AG04450 (cell line): ENCODE measurements at regions not wholly inside any gene's neighbourhood (a gene's known extent, or its start where the extent isn't known, plus 50 kb on each side); places are given as distances from the start of the nearest gene placed in this dataset.

Experiments
- CTCF ChIA-PET: fragments of 300-600, 350-600 bp; formaldehyde crosslinking; extraction: SDS; loops from one replicate; lab custom pipeline; 2022; ENCODE audit warnings: antibody characterized with exemption, inconsistent platforms; lab: Charles Lee
- POLR2A ChIA-PET: fragments of 350-600 bp; formaldehyde crosslinking; extraction: SDS; loops from one replicate; lab custom pipeline; 2021; ENCODE audit warnings: antibody characterized with exemption, inconsistent platforms; lab: Yijun Ruan, JAX
- DNase-seq: peaks from one replicate; pipeline ENCODE4 v3.0.0-alpha.2; 2011; ENCODE audit warnings: low read depth, low spot score
- H3K27ac ChIP-seq: one replicate; pipeline ENCODE4 v1.5.1; 2012; ENCODE audit warnings: low read depth, low read length, control low read depth
- H3K27me3 ChIP-seq: one replicate; pipeline ENCODE4 v1.6.0; 2012; ENCODE audit warnings: low read length; ENCODE audit not compliant: control insufficient read depth, insufficient read depth
- H3K4me3 ChIP-seq: 2 replicates; pipeline ENCODE4 v1.5.1; 2011; ENCODE audit warnings: mild to moderate bottlenecking, low read depth, low read length, control low read depth
- H3K9me3 ChIP-seq: 2 replicates; pipeline ENCODE4 v1.5.1; 2012; ENCODE audit warnings: low read length; ENCODE audit not compliant: control insufficient read depth, insufficient read depth
- CTCF ChIP-seq: IDR thresholded peaks from 2 replicates; pipeline ENCODE4 v1.5.1; 2011; ENCODE audit warnings: low read depth, low read length, control low read depth, inconsistent platforms

GRCh38 chr6:105649192-105649591 lies 246.3 kb upstream of the PREP start:
- CTCF ChIA-PET = no interaction called here
- TF ChIP-seq CTCF = no peak
- H3K4me3 ChIP-seq = no peak overlapping the region
- POLR2A ChIA-PET = no interaction called here
- no peak for DNase-seq
- H3K9me3 ChIP-seq = no peaks in the 10 kb centered on the region
- H3K27me3 ChIP-seq = no peaks in the 10 kb centered on the region
- no peak overlapping the region for H3K27ac ChIP-seq

GRCh38 chr6:105648276-105648675 lies 245.4 kb upstream of the PREP start:
- ChIA-PET POLR2A (no interaction called here), CTCF (no interaction called here)
- TF ChIP-seq CTCF = no peak

GRCh38 chr6:105646391-105646867 lies 243.5 kb upstream of the PREP start:
- Histone ChIP-seq H3K27ac (no peak overlapping the region), H3K27me3 (no peaks in the 10 kb centered on the region), H3K4me3 (no peak overlapping the region), H3K9me3 (no peaks in the 10 kb centered on the region)
- ChIA-PET CTCF (no interaction called here), POLR2A (no interaction called here)
- DNase-seq = no peak
- TF ChIP-seq CTCF = no peak

More at GRCh38 chr6:105648276-105648675, 245.4 kb upstream of the PREP start:
- Histone ChIP-seq H3K9me3 (no peaks in the 10 kb centered on the region), H3K27me3 (no peaks in the 10 kb centered on the region), H3K27ac (no peak overlapping the region), H3K4me3 (no peak overlapping the region)
- DNase-seq = no peak

- H3K9me3 ChIP-seq = no peaks in the 10 kb centered on the region
- no peak overlapping the region for H3K4me3 ChIP-seq
- no peak for TF ChIP-seq CTCF
- H3K27me3 ChIP-seq = no peaks in the 10 kb centered on the region
- H3K27ac ChIP-seq = no peak overlapping the region
- DNase-seq = no peak
- ChIA-PET CTCF (interaction anchor here (1.0 kb wide), 1 partner anchor 162 kb away, joined by 3 read pairs; no protein-coding TSS in a partner anchor), POLR2A (no interaction called here)
Observed at GRCh38 chr6:105645958-105646357, 243.1 kb upstream of the PREP start.

GRCh38 chr6:105645156-105645555 lies 242.3 kb upstream of the PREP start:
- no peak for DNase-seq
- ChIA-PET CTCF (interaction anchor here (1.0 kb wide), 1 partner anchor 161 kb away, joined by 3 read pairs; no protein-coding TSS in a partner anchor), POLR2A (no interaction called here)
- Histone ChIP-seq H3K9me3 (no peaks in the 10 kb centered on the region), H3K4me3 (no peak overlapping the region), H3K27ac (no peak overlapping the region), H3K27me3 (no peaks in the 10 kb centered on the region)
- TF ChIP-seq CTCF = no peak
